SK-N-SH treated with all-trans-retinoic acid at 6 μM for 48 hours (cell line): ENCODE measurements at regions not wholly inside any gene's neighbourhood (a gene's known extent, or its start where the extent isn't known, plus 50 kb on each side); places are given as distances from the start of the nearest gene placed in this dataset.

Experiments used
- ATAC-seq: fragments of 200-7000 bp; cut with Tn5 transposase; 3 replicates; pipeline ENCODE4 v1.9.1; 2020; ENCODE audit warnings: mild to moderate bottlenecking, moderate library complexity
- BACH2 ChIP-seq: fragments of 250-450 bp; sonication (Bioruptor Pico); IDR thresholded peaks from 2 replicates; pipeline ENCODE4 v1.9.0; 2021; ENCODE audit warnings: mild to moderate bottlenecking, borderline replicate concordance
- CREB5 ChIP-seq: fragments of 250-450 bp; sonication (Bioruptor Pico); IDR thresholded peaks from 2 replicates; pipeline ENCODE4 v1.5.1; 2020; ENCODE audit warnings: low read depth, mild to moderate bottlenecking, moderate library complexity
- CSDC2 ChIP-seq: fragments of 250-450 bp; sonication (Bioruptor Pico); IDR thresholded peaks from 2 replicates; pipeline ENCODE4 v1.5.0; 2020; ENCODE audit warnings: mild to moderate bottlenecking, moderate library complexity
- CSRNP3 ChIP-seq: fragments of 250-450 bp; sonication (Bioruptor Pico); IDR thresholded peaks from 2 replicates; pipeline ENCODE4 v1.5.1; 2021; ENCODE audit warnings: mild to moderate bottlenecking, moderate library complexity
- ESRRG ChIP-seq: fragments of 250-450 bp; sonication (Bioruptor Pico); IDR thresholded peaks from 2 replicates; pipeline ENCODE4 v1.6.1; 2021; ENCODE audit warnings: mild to moderate bottlenecking
- GLIS3 ChIP-seq: fragments of 250-450 bp; sonication (Bioruptor Pico); IDR thresholded peaks from 2 replicates; pipeline ENCODE4 v1.5.0; 2020; ENCODE audit warnings: mild to moderate bottlenecking, moderate library complexity
- ISL1 ChIP-seq: fragments of 250-450 bp; sonication (Bioruptor Pico); IDR thresholded peaks from 2 replicates; pipeline ENCODE4 v2.1.2; 2022; ENCODE audit warnings: mild to moderate bottlenecking, moderate library complexity
- OSR1 ChIP-seq: fragments of 250-450 bp; sonication (Bioruptor Pico); IDR thresholded peaks from 2 replicates; pipeline ENCODE4 v1.8.0; 2022; ENCODE audit warnings: moderate library complexity, mild to moderate bottlenecking, inconsistent platforms
- PATZ1 ChIP-seq: fragments of 250-450 bp; sonication (Bioruptor Pico); IDR thresholded peaks from 2 replicates; pipeline ENCODE4 v1.8.0; 2020; ENCODE audit warnings: mild to moderate bottlenecking, moderate library complexity, borderline replicate concordance
- POU6F1 ChIP-seq: fragments of 250-450 bp; sonication (Bioruptor Pico); IDR thresholded peaks from 2 replicates; pipeline ENCODE4 v1.8.0; 2021; ENCODE audit warnings: low read depth, mild to moderate bottlenecking, moderate library complexity, borderline replicate concordance
- PPARA ChIP-seq: fragments of 250-450 bp; sonication (Bioruptor Pico); IDR thresholded peaks from 2 replicates; pipeline ENCODE4 v1.5.0; 2020; ENCODE audit warnings: mild to moderate bottlenecking, borderline replicate concordance
- RARB ChIP-seq: fragments of 250-450 bp; sonication (Bioruptor Pico); IDR thresholded peaks from 2 replicates; pipeline ENCODE4 v1.8.0; 2021; ENCODE audit warnings: mild to moderate bottlenecking, moderate library complexity
- SNAI2 ChIP-seq: fragments of 250-450 bp; sonication (Bioruptor Pico); IDR thresholded peaks from 2 replicates; pipeline ENCODE4 v1.5.0; 2020; ENCODE audit warnings: mild to moderate bottlenecking, moderate library complexity
- TCF4 ChIP-seq: fragments of 250-450 bp; sonication (Bioruptor Pico); IDR thresholded peaks from 2 replicates; pipeline ENCODE4 v1.8.0; 2021; ENCODE audit warnings: mild to moderate bottlenecking, moderate library complexity, borderline replicate concordance
- TOX ChIP-seq: fragments of 250-450 bp; sonication (Bioruptor Pico); IDR thresholded peaks from 2 replicates; pipeline ENCODE4 v1.8.0; 2021; ENCODE audit warnings: mild to moderate bottlenecking, moderate library complexity, borderline replicate concordance
- TSHZ2 ChIP-seq: fragments of 250-450 bp; sonication (Bioruptor Pico); IDR thresholded peaks from 2 replicates; pipeline ENCODE4 v1.5.0; 2020; ENCODE audit warnings: mild to moderate bottlenecking, moderate library complexity
- ZC3H10 ChIP-seq: fragments of 250-450 bp; sonication (Bioruptor Pico); IDR thresholded peaks from 2 replicates; pipeline ENCODE4 v1.5.1; 2021; ENCODE audit warnings: mild to moderate bottlenecking, moderate library complexity
- ZFP3 ChIP-seq: fragments of 250-450 bp; sonication (Bioruptor Pico); IDR thresholded peaks from 2 replicates; pipeline ENCODE4 v1.5.0; 2020; ENCODE audit warnings: mild to moderate bottlenecking, moderate library complexity
- ZFP30 ChIP-seq: fragments of 450-650 bp; formaldehyde crosslinking; IDR thresholded peaks from 2 replicates; pipeline ENCODE4 v1.5.0; 2022; ENCODE audit warnings: mild to moderate bottlenecking, moderate library complexity
- ZNF565 ChIP-seq: fragments of 450-650 bp; formaldehyde crosslinking; conservative IDR thresholded peaks from 2 replicates; pipeline ENCODE4 v1.5.0; 2020; ENCODE audit warnings: low read depth, mild to moderate bottlenecking, moderate library complexity
- ZNF70 ChIP-seq: fragments of 450-650 bp; formaldehyde crosslinking; IDR thresholded peaks from 2 replicates; pipeline ENCODE4 v1.5.0; 2020; ENCODE audit warnings: mild to moderate bottlenecking, moderate library complexity
- ZNF8 ChIP-seq: fragments of 450-650 bp; formaldehyde crosslinking; IDR thresholded peaks from 2 replicates; pipeline ENCODE4 v1.5.0; 2020; ENCODE audit warnings: mild to moderate bottlenecking, moderate library complexity

GRCh38 chr2:155169317-155169716 lies 470.8 kb downstream of the KCNJ3 start:
- no peak for ATAC-seq
- TF ChIP-seq ZNF565 (CRISPR knock-in tag), result no peak
- TF ChIP-seq PPARA (CRISPR knock-in tag), result no peak
- no peak for TF ChIP-seq CSDC2
- TF ChIP-seq ZNF70 (CRISPR knock-in tag), result no peak
- no peak for TF ChIP-seq RARB
- TF ChIP-seq TSHZ2, result no peak
- no peak for TF ChIP-seq SNAI2
- no peak for TF ChIP-seq ZFP30 (CRISPR knock-in tag)
- TF ChIP-seq TOX (CRISPR knock-in tag), result no peak
- TF ChIP-seq ZNF8 (CRISPR knock-in tag), result no peak
- no peak for TF ChIP-seq OSR1
- TF ChIP-seq CREB5 (CRISPR knock-in tag), result no peak
- no peak for TF ChIP-seq GLIS3 (CRISPR knock-in tag)
- no peak for TF ChIP-seq CSRNP3
- TF ChIP-seq PATZ1, result no peak
- no peak for TF ChIP-seq ISL1 (CRISPR knock-in tag)
- TF ChIP-seq BACH2, result no peak
- no peak for TF ChIP-seq ZFP3 (CRISPR knock-in tag)

GRCh38 chr2:155162494-155162893 lies 464.0 kb downstream of the KCNJ3 start:
- ATAC-seq, result no peak
- TF ChIP-seq RARB (no peak), GLIS3 (CRISPR knock-in tag) (no peak), TOX (CRISPR knock-in tag) (no peak), ZC3H10 (no peak), OSR1 (no peak), ESRRG (CRISPR knock-in tag) (no peak), PPARA (CRISPR knock-in tag) (no peak), POU6F1 (CRISPR knock-in tag) (no peak), TSHZ2 (no peak), ZFP30 (CRISPR knock-in tag) (no peak), ISL1 (CRISPR knock-in tag) (no peak), CSDC2 (no peak), CSRNP3 (no peak), BACH2 (no peak), TCF4 (CRISPR knock-in tag) (no peak), ZNF70 (CRISPR knock-in tag) (no peak), ZFP3 (CRISPR knock-in tag) (no peak), PATZ1 (no peak)
